ENCODE measurements at regions not wholly inside any gene's neighbourhood (a gene's known extent, or its start where the extent isn't known, plus 50 kb on each side); places are given as distances from the start of the nearest gene placed in this dataset.
"Not testable (repeated sequence)": the region's sequence is repeated elsewhere in the genome, so short reads cannot be mapped to it uniquely, and the experiment has no call there.

DNA sequence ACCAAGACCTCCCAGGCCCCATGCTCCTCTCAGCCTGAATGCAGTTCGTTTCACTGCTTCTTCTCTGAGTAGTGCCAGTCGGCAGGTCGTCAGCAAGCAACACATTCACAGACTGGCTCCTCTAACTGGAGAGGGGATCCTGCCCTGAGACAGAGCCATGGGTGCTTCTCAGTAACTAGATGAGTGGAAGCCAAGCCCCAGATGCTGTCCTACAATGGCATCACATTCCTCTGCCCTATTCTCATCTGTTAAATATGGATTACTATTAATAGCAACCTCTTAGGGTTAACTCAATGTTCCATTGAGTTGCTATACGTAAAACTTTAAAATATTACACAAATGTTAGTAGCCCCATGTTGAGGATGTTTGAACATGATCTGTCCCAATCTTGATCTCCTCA, 84.2 kb upstream of the S1PR1 start:
- DNase-seq (ENCODE audit: low read depth) = no peak

- no peak for DNase-seq (ENCODE audit: low read depth)
Observed at GRCh38 chr1:101151286-101151685, 85.5 kb upstream of the S1PR1 start.

- no peak for DNase-seq (ENCODE audit: low read depth)
Observed at GRCh38 chr1:101150670-101151069, 86.1 kb upstream of the S1PR1 start.

- no peak for DNase-seq (ENCODE audit: low read depth)
Observed at GRCh38 chr1:101150266-101150665, 86.6 kb upstream of the S1PR1 start.

DNA sequence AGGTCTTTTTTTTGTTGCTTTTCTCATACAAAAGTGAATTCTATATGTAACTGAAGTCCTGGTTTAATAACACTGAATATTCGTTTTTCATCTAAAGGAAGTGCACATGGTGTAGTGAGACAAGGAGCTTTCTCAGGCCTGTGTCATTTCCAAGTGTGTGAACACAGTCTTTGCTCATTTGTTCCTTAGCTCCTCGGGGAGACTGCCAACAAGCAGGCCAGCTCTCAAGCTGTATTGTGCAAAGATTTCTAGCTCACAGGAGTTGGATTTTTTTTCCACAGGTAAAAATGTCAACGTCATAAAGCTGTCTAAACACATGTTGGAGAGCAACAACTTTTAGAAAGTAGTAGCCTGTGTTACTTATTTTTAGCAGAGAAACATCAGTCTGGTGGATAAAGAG, 87.8 kb upstream of the S1PR1 start:
- DNase-seq (ENCODE audit: low read depth) = no peak

GRCh38 chr1:101147381-101147780, 89.4 kb upstream of the S1PR1 start:
- DNase-seq (ENCODE audit: low read depth) = no peak

- no peak for DNase-seq (ENCODE audit: low read depth)
Observed at GRCh38 chr1:101145449-101145820, 91.4 kb upstream of the S1PR1 start.

GRCh38 chr1:101144671-101145448, 92.0 kb upstream of the S1PR1 start:
- no peak for DNase-seq (ENCODE audit: low read depth)

- no peak for DNase-seq (ENCODE audit: low read depth)
Observed at GRCh38 chr1:101142244-101142643, 94.6 kb upstream of the S1PR1 start.

DNA sequence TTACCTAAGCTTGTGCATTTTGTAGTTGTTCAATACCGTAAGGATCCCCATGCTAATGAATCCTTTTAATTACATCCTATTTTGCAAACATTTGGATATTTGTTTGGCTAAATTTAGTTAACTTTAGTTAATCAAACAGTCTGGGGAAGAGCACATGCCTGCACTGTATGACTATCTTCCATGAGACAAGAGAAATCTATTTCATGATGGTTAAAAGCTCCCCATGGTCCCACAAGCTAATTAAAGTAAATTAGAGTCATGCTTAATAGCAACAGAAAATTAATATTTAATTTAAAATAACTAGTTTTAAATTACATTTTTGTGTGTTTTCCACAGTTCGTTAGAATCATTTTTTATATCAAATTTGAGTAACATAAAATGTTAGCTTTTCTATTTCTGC, 95.4 kb upstream of the S1PR1 start:
- no peak for DNase-seq (ENCODE audit: low read depth)

GRCh38 chr1:101139821-101140718, 96.7 kb upstream of the S1PR1 start:
- no peak for DNase-seq (ENCODE audit: low read depth)

- DNase-seq (ENCODE audit: low read depth) = no peak
Observed at GRCh38 chr1:101139130-101139529, 97.7 kb upstream of the S1PR1 start.

- no peak for DNase-seq (ENCODE audit: low read depth)
Observed at GRCh38 chr1:101137144-101138126, 99.4 kb upstream of the S1PR1 start.

DNA sequence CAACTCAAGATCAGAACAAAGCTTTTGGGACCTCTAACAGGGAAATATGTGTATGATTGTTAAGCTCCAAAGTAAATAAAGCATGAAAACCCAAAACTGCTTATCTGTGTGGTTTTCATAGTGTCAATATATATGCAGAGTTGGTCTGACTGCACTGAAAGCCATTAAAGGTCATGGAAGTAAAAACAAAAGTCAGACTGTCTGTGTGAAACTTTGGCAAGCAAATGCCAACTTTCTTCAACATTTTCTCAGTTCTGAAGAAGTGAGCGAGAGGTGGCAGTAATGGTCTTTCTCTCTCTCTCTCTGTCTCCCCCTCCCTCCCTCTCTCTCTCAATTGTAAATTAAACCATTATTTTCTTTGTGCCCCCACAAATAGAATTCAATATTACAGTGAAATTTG, 100.1 kb upstream of the S1PR1 start:
- no peak for DNase-seq (ENCODE audit: low read depth)

- DNase-seq (ENCODE audit: low read depth) = no peak
Observed at GRCh38 chr1:101136271-101136670, 100.5 kb upstream of the S1PR1 start.

DNA sequence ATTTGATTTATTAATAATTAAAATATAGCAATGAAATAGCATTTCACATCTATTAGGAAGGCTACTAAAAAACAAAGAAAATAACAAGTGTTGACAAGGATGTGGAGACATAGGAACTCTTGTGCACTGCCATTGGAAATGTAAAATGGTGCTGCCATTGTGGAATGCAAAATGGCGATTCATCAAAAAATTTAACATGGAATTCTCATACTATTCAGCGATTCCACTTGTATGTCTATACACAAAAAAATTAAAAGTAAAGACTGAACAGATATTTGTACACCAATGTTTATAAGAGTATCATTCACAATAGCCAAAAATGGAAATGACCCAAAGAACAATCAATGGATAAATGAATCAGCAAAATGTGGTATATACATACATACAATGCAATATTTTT, 101.3 kb upstream of the S1PR1 start:
- DNase-seq (ENCODE audit: low read depth) = no peak

DNA sequence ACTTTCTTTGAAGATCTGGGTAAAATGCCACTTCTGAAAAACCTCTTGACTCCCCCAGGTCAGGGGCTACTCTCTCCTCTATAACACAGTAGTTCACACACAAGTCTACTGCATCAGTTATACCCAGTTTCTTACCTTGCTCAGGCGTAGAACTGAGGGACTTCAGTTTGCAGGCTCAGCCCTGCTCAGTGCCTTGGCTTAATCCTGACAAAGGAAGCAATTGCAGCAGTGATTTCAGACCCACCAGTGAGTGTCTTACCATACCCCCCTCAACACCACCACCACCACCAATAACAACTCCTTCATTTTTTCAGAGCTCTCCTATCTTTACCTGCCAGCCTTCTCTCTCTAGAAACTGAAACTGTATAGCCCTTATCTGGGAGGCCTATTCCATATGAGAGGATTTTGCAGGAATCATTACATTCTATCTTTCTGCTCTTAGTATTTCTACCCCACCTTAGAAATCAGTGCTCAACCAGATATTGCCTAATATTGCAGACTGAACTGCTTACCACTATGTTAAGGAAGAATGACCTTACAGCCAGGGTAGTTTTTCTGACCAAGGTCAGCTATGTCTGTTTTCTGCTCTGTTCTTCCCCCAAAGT, 105.5 kb upstream of the S1PR1 start:
- no peak for DNase-seq (ENCODE audit: low read depth)

DNA sequence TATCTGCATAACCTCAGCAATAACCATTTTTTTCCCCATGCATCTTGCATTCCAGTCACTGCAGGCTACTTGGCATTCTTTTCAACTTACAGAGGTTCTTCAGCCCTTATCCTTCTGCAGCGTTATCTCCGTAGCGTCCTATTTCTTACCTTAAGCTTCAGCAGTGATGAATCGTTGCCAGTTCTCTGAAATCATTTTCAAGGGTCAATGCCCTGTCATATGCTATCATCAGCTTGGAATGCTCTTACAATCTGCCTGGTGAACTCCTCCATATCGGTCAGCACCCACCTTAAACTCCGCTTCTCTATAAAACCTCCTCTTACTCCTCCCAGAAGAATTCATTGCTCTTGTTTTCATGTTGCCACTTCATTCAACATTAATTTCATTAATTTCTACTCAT, 105.1 kb upstream of the DPH5 start:
- no peak for DNase-seq (ENCODE audit: low read depth)

DNA sequence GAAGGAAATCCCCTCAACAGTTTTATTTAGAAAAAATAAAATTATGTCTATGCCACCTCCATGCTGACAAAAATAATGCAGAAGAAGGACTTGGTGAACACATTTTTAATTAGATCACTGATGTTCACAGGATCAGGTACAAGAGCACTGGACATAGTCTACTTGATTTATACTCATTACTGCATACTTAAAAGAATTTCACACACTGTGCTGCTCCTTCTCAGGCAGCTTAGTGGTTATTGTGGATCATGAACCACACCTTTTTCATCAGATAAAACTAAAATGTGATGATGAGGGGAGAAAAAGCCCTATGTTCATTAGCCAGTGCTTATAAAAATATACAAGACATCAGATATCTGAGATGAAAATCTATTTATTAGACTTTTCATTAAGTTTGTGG, 103.3 kb upstream of the DPH5 start:
- no peak for DNase-seq (ENCODE audit: low read depth)

DNA sequence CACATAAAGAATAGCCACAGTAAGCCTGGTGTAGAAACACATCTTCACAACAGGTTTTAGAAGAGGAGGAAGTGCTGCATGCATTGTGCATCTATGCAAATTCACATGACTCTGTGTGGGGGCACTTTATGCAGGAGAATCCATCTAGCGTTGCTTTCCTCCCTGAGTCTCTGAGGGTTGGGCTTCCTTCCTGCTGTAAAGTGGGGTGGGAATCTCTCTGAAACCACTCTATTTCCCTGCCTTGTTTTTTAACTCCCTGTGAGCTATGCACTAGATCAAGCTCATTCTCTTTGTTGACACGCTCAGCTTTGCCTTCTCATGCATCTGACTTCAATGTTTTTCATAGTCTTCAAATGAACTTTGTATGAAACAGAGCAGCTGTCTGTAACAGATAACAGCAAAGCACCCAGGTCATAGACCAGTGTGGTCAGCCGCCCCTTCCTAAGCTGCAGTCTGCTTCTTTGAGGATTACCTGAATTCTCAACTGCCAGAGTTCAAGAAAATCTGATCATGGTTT, 102.7 kb upstream of the DPH5 start:
- DNase-seq (ENCODE audit: low read depth) = no peak

DNA sequence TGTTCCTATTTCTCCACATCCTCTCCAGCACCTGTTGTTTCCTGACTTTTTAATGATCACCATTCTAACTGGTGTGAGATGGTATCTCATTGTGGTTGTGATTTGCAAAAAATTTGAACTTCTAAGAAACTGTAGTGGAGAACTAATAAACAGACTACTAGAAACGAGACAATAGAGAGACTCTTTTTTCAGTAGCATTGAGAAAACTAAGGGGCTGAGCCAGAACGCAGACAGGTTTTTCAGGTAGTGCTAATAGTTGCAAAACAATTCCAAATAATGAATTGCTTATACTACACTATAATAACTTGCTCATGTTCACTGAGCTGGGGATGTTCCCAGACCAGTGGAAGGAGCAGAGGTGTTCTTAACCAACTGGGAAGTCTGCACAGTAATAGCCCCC, 98.8 kb upstream of the DPH5 start:
- DNase-seq (ENCODE audit: low read depth) = no peak

DNA sequence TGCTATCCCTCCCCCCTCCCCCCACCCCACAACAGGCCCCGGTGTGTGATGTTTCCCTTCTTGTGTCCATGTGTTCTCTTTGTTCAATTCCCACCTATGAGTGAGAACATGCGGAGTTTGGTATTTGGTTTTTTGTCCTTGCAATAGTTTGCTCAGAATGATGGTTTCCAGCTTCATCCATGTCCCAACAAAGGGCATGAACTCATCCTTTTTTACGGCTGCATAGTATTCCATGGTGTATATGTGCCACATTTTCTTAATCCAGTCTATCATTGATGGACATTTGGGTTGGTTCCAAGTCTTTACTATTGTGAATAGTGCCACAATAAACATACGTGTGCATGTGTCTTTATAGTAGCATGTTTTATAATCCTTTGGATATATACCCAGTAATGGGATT, 98.3 kb upstream of the DPH5 start:
- not testable (repeated sequence) for DNase-seq (ENCODE audit: low read depth)
